NCI-H2107 (cell line): ENCODE measurements at regions not wholly inside any gene's neighbourhood (a gene's known extent, or its start where the extent isn't known, plus 50 kb on each side); places are given as distances from the start of the nearest gene placed in this dataset.
"Not testable (repeated sequence)": the region's sequence is repeated elsewhere in the genome, so short reads cannot be mapped to it uniquely, and the experiment has no call there.

Experiments
- DNase-seq: peaks from one replicate; lab custom pipeline; 2025; lab: John Stamatoyannopoulos, UW

- DNase-seq = not testable (repeated sequence)
Observed at GRCh38 chr14:106197264-106197663, 670.9 kb downstream of the TMEM121 start.

- no peak for DNase-seq
Observed at GRCh38 chr14:106199097-106199496, 672.7 kb downstream of the TMEM121 start.

- no peak for DNase-seq
Observed at GRCh38 chr14:106200541-106201315, 674.3 kb downstream of the TMEM121 start.

DNA sequence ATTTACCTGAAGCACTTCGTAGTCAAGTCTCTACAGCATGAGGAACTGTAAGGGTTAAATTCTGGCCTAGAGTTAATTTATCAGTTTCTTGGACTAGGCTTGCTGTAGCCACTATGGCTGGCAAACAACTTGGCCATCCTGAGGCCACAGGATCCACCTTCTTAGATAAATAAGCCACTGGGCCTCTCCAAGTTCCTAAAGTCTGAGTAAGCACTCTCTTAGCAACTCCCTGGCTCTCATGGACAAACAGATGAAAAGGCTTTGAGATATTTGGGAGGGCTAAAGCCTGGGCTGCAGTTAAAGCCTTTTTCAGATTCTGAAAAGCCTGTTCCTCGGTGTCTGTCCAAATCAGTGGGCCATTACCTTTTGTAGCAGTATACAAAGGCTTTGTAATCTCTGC lies 675.0 kb downstream of the TMEM121 start:
- DNase-seq = no peak

GRCh38 chr14:106203438-106203837 lies 677.1 kb downstream of the TMEM121 start:
- DNase-seq = no peak

DNA sequence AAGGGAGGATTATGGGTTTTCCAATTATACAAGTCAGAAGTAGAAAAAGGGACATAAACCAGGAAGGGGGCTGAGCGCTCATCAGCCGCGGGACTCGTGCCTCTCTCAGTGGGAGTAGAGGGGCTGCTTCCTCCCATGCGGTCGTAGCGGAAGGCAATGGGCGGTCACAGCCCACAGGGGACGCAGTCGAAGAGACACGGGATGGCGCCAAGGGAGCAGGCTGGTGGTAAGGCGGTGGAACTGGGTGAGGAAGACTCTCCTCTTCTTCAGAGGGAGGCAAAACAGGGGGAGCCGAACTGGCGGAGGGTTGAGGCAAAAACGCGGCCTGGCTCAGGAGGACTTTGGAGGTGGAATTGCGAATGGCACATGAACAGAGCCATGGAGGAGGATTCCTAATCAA lies 677.7 kb downstream of the TMEM121 start:
- DNase-seq = no peak

GRCh38 chr14:106207316-106207715 lies 680.9 kb downstream of the TMEM121 start:
- DNase-seq = no peak

DNA sequence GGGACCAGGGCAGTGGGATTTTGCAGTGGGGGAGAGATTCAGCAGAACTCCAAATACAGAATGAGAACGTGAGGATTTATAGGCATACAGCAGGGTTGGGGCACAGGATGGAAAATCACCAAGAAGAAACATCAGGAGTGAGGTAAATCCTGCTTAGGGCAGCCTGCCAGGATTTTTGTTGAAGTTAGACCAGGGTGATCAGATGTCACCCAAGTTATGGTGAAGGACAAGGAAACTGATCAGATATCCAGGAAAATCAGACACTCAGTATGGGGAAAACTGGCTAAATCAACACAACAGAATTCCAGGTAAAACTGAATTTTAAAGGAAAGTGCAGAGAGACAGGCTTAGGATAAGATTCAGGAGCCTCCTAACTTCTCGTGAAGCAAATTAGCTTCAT lies 682.4 kb downstream of the TMEM121 start:
- DNase-seq = no peak

- no peak for DNase-seq
Observed at GRCh38 chr14:106209755-106210154, 683.4 kb downstream of the TMEM121 start.

DNA sequence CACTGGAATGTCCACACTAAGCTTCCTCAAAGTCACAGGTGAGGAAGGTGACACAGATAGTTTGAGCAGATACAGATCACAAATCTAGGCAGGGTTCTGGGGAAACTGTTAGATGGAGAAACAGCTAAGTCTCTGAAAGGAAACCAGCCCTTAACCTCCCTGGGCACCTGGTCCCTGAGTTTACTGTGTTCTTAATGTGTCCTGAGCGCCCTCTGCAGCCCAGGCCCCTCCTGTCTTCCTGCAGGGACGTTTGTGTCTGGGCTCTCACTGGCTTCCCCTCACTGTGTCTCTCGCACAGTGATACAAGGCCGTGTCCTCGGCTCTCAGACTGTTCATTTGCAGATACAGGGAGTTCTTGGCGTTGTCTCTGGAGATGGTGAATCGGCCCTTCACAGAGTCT lies 684.3 kb downstream of the TMEM121 start:
- DNase-seq = no peak

GRCh38 chr14:106211334-106211900 lies 685.0 kb downstream of the TMEM121 start:
- DNase-seq = no peak

GRCh38 chr14:106215229-106215628 lies 688.8 kb downstream of the TMEM121 start:
- DNase-seq = no peak

- no peak for DNase-seq
Observed at GRCh38 chr14:106216679-106217078, 690.3 kb downstream of the TMEM121 start.

DNA sequence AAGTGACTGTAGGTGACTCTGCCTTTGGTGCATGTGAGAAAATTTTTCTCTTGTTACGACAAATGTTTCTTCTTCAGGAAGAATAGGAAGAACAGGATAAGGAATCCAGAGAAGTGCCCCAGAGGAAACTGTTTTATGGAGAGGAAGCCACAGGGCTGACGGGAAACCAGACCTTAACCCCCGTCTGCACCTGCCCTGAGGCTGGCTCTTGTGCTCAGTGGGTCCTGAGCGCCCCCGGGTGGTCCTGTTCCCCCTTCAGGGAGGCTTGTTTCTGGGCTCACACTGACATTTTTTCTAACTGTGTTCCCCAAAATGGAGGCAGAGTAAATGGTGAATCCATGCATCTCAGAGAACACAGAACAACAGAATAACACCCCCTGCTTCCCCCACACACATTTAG lies 691.8 kb downstream of the TMEM121 start:
- DNase-seq = no peak

GRCh38 chr14:106222311-106222710 lies 695.9 kb downstream of the TMEM121 start:
- DNase-seq = no peak

DNA sequence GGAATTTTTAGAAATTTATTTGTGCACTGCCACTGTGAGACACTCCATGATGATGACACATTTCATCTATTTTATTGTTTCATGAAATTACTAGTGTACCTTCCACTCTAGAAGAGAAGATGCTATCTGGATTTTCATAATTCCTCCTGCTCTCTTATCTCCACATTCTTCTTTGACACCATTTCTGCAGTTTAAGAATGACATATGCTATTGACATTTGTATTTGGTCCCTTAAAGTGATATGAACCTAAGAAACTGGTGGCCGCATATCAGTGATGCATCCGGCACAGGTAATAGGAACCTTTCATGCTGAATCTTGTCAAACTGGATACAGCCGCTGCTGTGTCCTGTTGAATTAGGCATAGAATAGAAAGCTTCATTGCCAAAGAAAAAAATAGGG lies 696.3 kb downstream of the TMEM121 start:
- no peak for DNase-seq

DNA sequence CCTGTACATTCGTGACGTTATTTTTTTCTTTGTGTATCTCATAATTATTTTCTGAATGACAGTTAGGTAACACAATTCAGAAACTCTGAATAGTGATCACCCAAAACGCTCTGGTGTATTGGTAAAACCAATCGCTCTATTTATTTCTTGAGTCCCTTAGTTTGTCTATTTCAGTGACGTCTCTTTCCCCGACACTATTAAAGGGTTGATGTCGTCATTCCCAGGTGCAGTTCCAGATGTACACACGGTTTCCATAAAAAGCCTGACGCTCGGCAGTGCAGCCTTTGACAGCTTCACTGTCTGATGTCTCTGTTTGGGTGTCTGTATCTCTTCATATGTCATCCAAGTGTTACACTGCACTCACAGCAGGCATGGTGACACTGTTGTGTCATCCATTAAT lies 701.4 kb downstream of the TMEM121 start:
- DNase-seq = no peak

DNA sequence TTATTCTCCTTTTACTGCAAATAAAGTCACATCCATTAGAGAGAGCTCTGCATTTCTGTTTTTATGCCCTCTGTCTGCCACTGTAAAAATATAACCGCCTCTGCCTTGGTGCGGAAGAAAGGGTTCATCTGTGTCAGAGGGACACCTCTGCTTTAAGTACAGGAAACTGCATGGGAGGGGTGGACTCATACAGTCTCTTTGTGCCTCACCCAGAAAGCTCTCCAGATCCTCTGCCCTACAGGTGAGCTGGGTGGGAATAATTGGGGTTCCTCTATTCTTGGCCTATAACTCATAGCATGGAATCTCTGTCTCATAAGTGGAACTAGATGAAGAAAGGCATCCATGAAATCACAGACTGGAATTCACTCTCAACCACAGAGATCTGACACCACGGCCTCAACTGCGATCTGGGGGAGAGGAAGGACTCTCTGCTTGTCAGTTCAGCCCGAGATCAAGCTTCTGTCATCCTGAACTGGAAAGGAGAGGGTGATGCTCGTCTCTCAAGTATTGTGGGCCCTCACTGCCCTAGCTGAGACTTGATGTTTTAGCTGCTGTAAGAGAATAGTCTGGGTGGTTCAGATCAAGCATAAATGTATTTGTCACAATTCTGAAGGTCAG lies 702.3 kb downstream of the TMEM121 start:
- no peak for DNase-seq

DNA sequence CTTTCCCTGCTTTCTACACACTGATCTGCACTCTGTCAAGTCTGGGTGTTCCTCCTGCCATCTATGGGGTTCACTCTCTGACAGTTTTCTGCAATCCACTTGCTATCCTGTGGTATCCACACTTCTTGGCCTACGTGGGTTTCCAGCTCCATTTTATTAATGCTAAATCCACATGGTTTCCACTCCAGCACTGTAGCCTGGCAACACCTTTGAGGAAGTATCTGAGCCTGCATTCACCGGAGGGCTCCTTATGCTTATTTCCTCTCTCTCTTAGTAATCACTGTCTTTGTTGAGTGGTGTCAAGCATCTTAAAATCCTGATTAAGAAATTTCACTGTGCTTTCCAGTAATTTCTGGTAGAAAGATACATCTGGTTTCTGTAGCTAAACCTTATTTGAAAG lies 703.7 kb downstream of the TMEM121 start:
- DNase-seq = no peak

DNA sequence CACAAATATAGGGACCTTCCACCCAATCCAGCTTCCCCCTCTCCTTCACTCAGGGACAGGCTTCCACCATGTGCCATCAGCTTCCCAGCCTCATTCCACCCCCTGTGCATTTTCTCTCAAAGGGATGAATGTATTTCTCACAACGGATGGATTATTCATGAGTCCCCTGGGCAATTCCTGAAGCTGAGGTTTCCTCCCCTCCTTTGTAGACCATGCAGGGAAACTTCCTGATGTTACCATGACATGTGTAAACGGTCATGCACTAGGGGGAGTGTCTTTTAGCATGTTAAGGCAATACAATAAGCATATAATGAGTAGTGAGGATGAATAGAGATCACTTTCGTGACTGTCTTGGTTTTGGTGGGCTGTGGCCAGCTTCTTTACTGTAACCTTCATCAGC lies 706.8 kb downstream of the TMEM121 start:
- DNase-seq = not testable (repeated sequence)

- DNase-seq = peak; percentile 38
Observed at GRCh38 chr14:106234525-106235254, 708.3 kb downstream of the TMEM121 start.

- no peak for DNase-seq
Observed at GRCh38 chr14:106235356-106236159, 709.2 kb downstream of the TMEM121 start.
